H9 (cell line): ENCODE measurements at regions not wholly inside any gene's neighbourhood (a gene's known extent, or its start where the extent isn't known, plus 50 kb on each side); places are given as distances from the start of the nearest gene placed in this dataset.

Source experiments
- DNase-seq: peaks from one replicate; pipeline ENCODE4 v3.0.0-alpha.2; 2017
- H2AFZ ChIP-seq: one replicate; pipeline ENCODE4 v1.6.1; 2013; ENCODE audit warnings: mild to moderate bottlenecking, low read length, control low read depth, moderate library complexity
- H2AK5ac ChIP-seq: 2 replicates; pipeline ENCODE4 v1.6.1; 2013; ENCODE audit warnings: low read length, control low read depth, mixed read lengths; ENCODE audit not compliant: insufficient read length
- H2BK120ac ChIP-seq: one replicate; pipeline ENCODE4 v1.6.1; 2013; ENCODE audit warnings: low read depth, mild to moderate bottlenecking, low read length, control low read depth, inconsistent platforms; ENCODE audit not compliant: poor library complexity, severe bottlenecking
- H2BK12ac ChIP-seq: 2 replicates; pipeline ENCODE4 v1.6.1; 2013; ENCODE audit warnings: low read length, control low read depth, mixed read lengths, low read depth; ENCODE audit not compliant: insufficient read length
- H2BK15ac ChIP-seq: 2 replicates; pipeline ENCODE4 v1.6.1; 2013; ENCODE audit warnings: low read depth, low read length, control low read depth
- H2BK20ac ChIP-seq: one replicate; pipeline ENCODE4 v1.6.1; 2013; ENCODE audit warnings: low read depth, mild to moderate bottlenecking, low read length, control low read depth, inconsistent platforms; ENCODE audit not compliant: poor library complexity, severe bottlenecking
- H2BK5ac ChIP-seq: 2 replicates; pipeline ENCODE4 v1.6.1; 2013; ENCODE audit warnings: low read length, control low read depth, mixed read lengths; ENCODE audit not compliant: insufficient read length
- H3K14ac ChIP-seq: 2 replicates; pipeline ENCODE4 v1.6.1; 2013; ENCODE audit warnings: low read length, control low read depth; ENCODE audit not compliant: insufficient read depth
- H3K18ac ChIP-seq: 2 replicates; pipeline ENCODE4 v1.6.1; 2013; ENCODE audit warnings: low read depth, mild to moderate bottlenecking, mixed read lengths, low read length, control low read depth; ENCODE audit not compliant: insufficient read length
- H3K23ac ChIP-seq: 2 replicates; pipeline ENCODE4 v1.6.1; 2013; ENCODE audit warnings: low read length, control low read depth, mixed read lengths, low read depth; ENCODE audit not compliant: insufficient read length
- H3K23me2 ChIP-seq: 2 replicates; pipeline ENCODE4 v1.6.1; 2013; ENCODE audit warnings: low read depth, mild to moderate bottlenecking, mixed read lengths, low read length, control low read depth; ENCODE audit not compliant: insufficient read length, poor library complexity, severe bottlenecking
- H3K27ac ChIP-seq: 2 replicates; pipeline ENCODE4 v1.5.1; 2013; ENCODE audit warnings: low read length, control low read depth, mixed read lengths, low read depth; ENCODE audit not compliant: insufficient read length
- H3K27me3 ChIP-seq: 2 replicates; pipeline ENCODE4 v1.6.1; 2013; ENCODE audit warnings: low read length, control low read depth, inconsistent platforms; ENCODE audit not compliant: insufficient read depth
- H3K4ac ChIP-seq: 2 replicates; pipeline ENCODE4 v1.6.1; 2013; ENCODE audit warnings: low read depth, mild to moderate bottlenecking, control low read depth, inconsistent platforms, low read length, moderate library complexity
- H3K4me1 ChIP-seq: 2 replicates; pipeline ENCODE4 v1.6.1; 2013; ENCODE audit warnings: low read length, control low read depth, inconsistent platforms; ENCODE audit not compliant: insufficient read depth
- H3K4me2 ChIP-seq: 2 replicates; pipeline ENCODE4 v1.6.1; 2013; ENCODE audit warnings: low read length, control low read depth, mixed read lengths; ENCODE audit not compliant: insufficient read length, insufficient read depth
- H3K56ac ChIP-seq: 2 replicates; pipeline ENCODE4 v1.6.1; 2013; ENCODE audit warnings: low read depth, mild to moderate bottlenecking, mixed read lengths, low read length, control low read depth; ENCODE audit not compliant: insufficient read length
- H3K79me1 ChIP-seq: 2 replicates; pipeline ENCODE4 v1.6.1; 2013; ENCODE audit warnings: low read depth, mild to moderate bottlenecking, moderate library complexity, low read length, control low read depth, inconsistent platforms; ENCODE audit not compliant: insufficient read depth, poor library complexity, severe bottlenecking
- H3K79me2 ChIP-seq: 2 replicates; pipeline ENCODE4 v1.6.1; 2013; ENCODE audit warnings: low read length, control low read depth, inconsistent platforms; ENCODE audit not compliant: insufficient read depth
- H3K9ac ChIP-seq: 2 replicates; pipeline ENCODE4 v1.6.1; 2013; ENCODE audit warnings: low read length, control low read depth, mixed read lengths; ENCODE audit not compliant: insufficient read length; ENCODE audit errors: extremely low read depth
- H3K9me3 ChIP-seq: one replicate; pipeline ENCODE4 v1.6.1; 2013; ENCODE audit warnings: low read depth, low read length, inconsistent platforms; ENCODE audit not compliant: control insufficient read depth
- H3T11ph ChIP-seq: one replicate; pipeline ENCODE4 v1.6.1; 2013; ENCODE audit warnings: mild to moderate bottlenecking, low read length, control low read depth, inconsistent platforms
- H4K20me1 ChIP-seq: one replicate; pipeline ENCODE4 v1.6.1; 2013; ENCODE audit not compliant: control insufficient read depth, insufficient read length, insufficient read depth
- H4K5ac ChIP-seq: 2 replicates; pipeline ENCODE4 v1.6.1; 2013; ENCODE audit warnings: low read depth, mild to moderate bottlenecking, mixed read lengths, low read length, control low read depth; ENCODE audit not compliant: insufficient read length
- H4K8ac ChIP-seq: replicated peaks from 2 replicates; pipeline ENCODE4 v1.6.1; 2013; ENCODE audit warnings: low read length, control low read depth, mixed read lengths, low read depth; ENCODE audit not compliant: insufficient read length
- H4K91ac ChIP-seq: 2 replicates; pipeline ENCODE4 v1.6.1; 2013; ENCODE audit warnings: low read depth, mild to moderate bottlenecking, moderate library complexity, mixed read lengths, low read length, control low read depth; ENCODE audit not compliant: insufficient read length
- H3K27ac Mint-ChIP-seq, 3 experiments: 2 replicates in 2 of 3; 3 replicates in 1 of 3; pipeline ENCODE4 v1.8.0; 2020 to 2021; ENCODE audit warnings: mixed read lengths in 3 of 3, mild to moderate bottlenecking in 1 of 3, moderate library complexity in 1 of 3
- H3K27me3 Mint-ChIP-seq: 2 replicates; pipeline ENCODE4 v1.8.0; 2021; ENCODE audit warnings: low read depth, mild to moderate bottlenecking, moderate library complexity, mixed read lengths
- H3K36me3 Mint-ChIP-seq, 3 experiments: 2 replicates in 2 of 3; 3 replicates in 1 of 3; pipeline ENCODE4 v1.8.0; 2020 to 2021; ENCODE audit warnings: low read depth in 3 of 3, mixed read lengths in 3 of 3; ENCODE audit not compliant: insufficient read depth in 1 of 3
- H3K4me1 Mint-ChIP-seq, 2 experiments: 2 replicates each; pipeline ENCODE4 v1.8.0; 2020; ENCODE audit warnings: mixed read lengths in 2 of 2
- H3K4me3 Mint-ChIP-seq, 2 experiments: 2 replicates in 1 of 2; 3 replicates in 1 of 2; pipeline ENCODE4 v1.8.0; 2020 to 2021; ENCODE audit warnings: mild to moderate bottlenecking in 2 of 2, mixed read lengths in 2 of 2, moderate library complexity in 1 of 2
- H3K9me3 Mint-ChIP-seq, 2 experiments: 2 replicates in 1 of 2; 3 replicates in 1 of 2; pipeline ENCODE4 v1.8.0; 2020; ENCODE audit warnings: mild to moderate bottlenecking in 2 of 2, mixed read lengths in 2 of 2, moderate library complexity in 1 of 2
- CTCF ChIP-seq: fragments of 200-600 bp; sonication (generic); conservative IDR thresholded peaks from 3 replicates; pipeline ENCODE4 v1.8.0; 2021; ENCODE audit warnings: antibody characterized with exemption, mild to moderate bottlenecking
- WGBS: extraction: QIAGEN DNeasy Blood & Tissue Kit; methylation state at CpG from one replicate; pipeline ENCODE4 v1.1.7; 2013; ENCODE audit warnings: missing lambda C conversion rate, low lambda C conversion rate, mixed read lengths; ENCODE audit not compliant: insufficient read length; ENCODE audit errors: extremely low coverage; 5-methylcytosine and 5-hydroxymethylcytosine counted together

GRCh38 chr4:135032670-135033069, 831.1 kb upstream of the PABPC4L start:
- no peak overlapping the region for H3K23ac ChIP-seq
- H3K23me2 ChIP-seq: no peaks in the 10 kb centered on the region
- H3K56ac ChIP-seq: no peak overlapping the region
- H3K27ac ChIP-seq: no peak overlapping the region
- H3K36me3 Mint-ChIP-seq: no peaks in the 10 kb centered on the region
- H2AK5ac ChIP-seq: no peak overlapping the region
- H4K91ac ChIP-seq: no peak overlapping the region
- no peaks in the 10 kb centered on the region for H3K79me2 ChIP-seq
- no peak overlapping the region for H4K5ac ChIP-seq
- no peak overlapping the region for H2BK12ac ChIP-seq
- no CpG with 5 or more reads among the region's 1 CpG for WGBS
- H3K4me1 Mint-ChIP-seq: no peaks in the 10 kb centered on the region
- H3K14ac ChIP-seq: no peak overlapping the region
- H4K8ac ChIP-seq: no peak overlapping the region
- no peak overlapping the region for H2AFZ ChIP-seq
- no peak overlapping the region for H3K27ac Mint-ChIP-seq
- no peak overlapping the region for H3K18ac ChIP-seq
- no peak overlapping the region for H3K9ac ChIP-seq
- no peaks in the 10 kb centered on the region for H4K20me1 ChIP-seq
- no peak overlapping the region for H2BK5ac ChIP-seq
- no peak overlapping the region for H3T11ph ChIP-seq
- no peaks in the 10 kb centered on the region for H3K79me1 ChIP-seq
- H2BK120ac ChIP-seq: no peak overlapping the region
- no peaks in the 10 kb centered on the region for H3K4me1 ChIP-seq
- H3K9me3 ChIP-seq: no peaks in the 10 kb centered on the region
- H3K4me2 ChIP-seq: no peak overlapping the region
- H3K4me3 Mint-ChIP-seq: no peak overlapping the region
- H2BK15ac ChIP-seq: no peak overlapping the region
- no peak overlapping the region for H2BK20ac ChIP-seq
- no peaks in the 10 kb centered on the region for H3K27me3 Mint-ChIP-seq
- H3K9me3 Mint-ChIP-seq: no peaks in the 10 kb centered on the region
- no peak overlapping the region for H3K4ac ChIP-seq
- peak; percentile 24; the same call in 1 of the 3 replicates for TF ChIP-seq CTCF
- no peaks in the 10 kb centered on the region for H3K27me3 ChIP-seq
- DNase-seq: no peak
